ENCODE measurements at regions not wholly inside any gene's neighbourhood (a gene's known extent, or its start where the extent isn't known, plus 50 kb on each side); places are given as distances from the start of the nearest gene placed in this dataset.
"Not testable (repeated sequence)": the region's sequence is repeated elsewhere in the genome, so short reads cannot be mapped to it uniquely, and the experiment has no call there.

DNA sequence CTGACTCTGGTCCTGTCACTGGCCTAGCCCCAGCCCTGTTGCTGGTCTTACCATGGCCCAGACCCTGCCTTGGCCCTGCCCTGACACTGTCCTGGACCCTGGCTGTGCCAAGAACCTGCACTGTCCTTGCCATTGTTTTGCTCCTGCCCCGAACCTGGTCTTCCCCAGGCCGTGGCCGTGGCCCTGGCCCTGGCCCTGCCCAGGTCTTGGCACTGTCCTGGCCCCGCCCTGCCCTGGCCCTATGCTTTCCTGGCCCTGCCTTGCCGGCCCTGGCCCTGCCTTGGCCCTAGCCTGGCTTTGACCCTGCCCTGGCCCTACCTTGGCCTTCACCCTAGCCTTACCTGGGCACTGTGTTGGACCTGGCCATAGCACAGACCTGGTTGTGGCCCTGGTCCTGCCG is 332.5 kb upstream of the PLGLB1 start:
- in situ Hi-C loops (cut with HindIII; ENCODE audit: low pct_unique_long_range_greater_than_20kb, low sequenced_read_pairs); DNase-seq (ENCODE audit: low read depth, low spot score): not testable (repeated sequence)

DNA sequence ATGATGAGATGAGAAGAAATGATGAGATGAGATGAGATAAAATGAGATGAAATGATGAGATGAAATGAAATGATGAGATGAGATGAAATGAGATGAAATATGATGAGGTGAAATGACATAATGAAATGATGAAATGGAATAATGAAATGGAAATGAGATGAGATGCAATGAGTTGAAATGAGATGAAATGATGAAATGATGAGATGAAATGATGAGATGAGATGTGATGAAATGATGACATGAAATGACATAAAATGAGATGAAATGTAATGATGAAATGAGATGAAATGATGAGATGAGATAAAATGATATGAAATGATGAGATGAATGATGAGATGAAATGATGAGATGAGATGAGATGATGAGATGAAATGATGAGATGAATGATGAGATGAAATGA is 338.6 kb upstream of the PLGLB1 start:
- in situ Hi-C loops (cut with HindIII; ENCODE audit: low pct_unique_long_range_greater_than_20kb, low sequenced_read_pairs): not testable (repeated sequence)

GRCh38 chr2:87360927-87361326 is 339.3 kb upstream of the PLGLB1 start:
- DNase-seq (ENCODE audit: low read depth, low spot score); in situ Hi-C loops (cut with HindIII; ENCODE audit: low pct_unique_long_range_greater_than_20kb, low sequenced_read_pairs): not testable (repeated sequence)

More for the DNA sequence above, 338.6 kb upstream of the PLGLB1 start:
- not testable (repeated sequence) for DNase-seq (ENCODE audit: low read depth, low spot score)

DNA sequence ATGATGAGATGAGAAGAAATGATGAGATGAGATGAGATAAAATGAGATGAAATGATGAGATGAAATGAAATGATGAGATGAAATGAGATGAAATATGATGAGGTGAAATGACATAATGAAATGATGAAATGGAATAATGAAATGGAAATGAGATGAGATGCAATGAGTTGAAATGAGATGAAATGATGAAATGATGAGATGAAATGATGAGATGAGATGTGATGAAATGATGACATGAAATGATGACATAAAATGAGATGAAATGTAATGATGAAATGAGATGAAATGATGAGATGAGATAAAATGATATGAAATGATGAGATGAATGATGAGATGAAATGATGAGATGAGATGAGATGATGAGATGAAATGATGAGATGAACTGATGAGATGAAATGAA is 340.2 kb upstream of the PLGLB1 start:
- DNase-seq (ENCODE audit: low read depth, low spot score); in situ Hi-C loops (cut with HindIII; ENCODE audit: low pct_unique_long_range_greater_than_20kb, low sequenced_read_pairs): not testable (repeated sequence)

- DNase-seq (ENCODE audit: low read depth, low spot score); in situ Hi-C loops (cut with HindIII; ENCODE audit: low pct_unique_long_range_greater_than_20kb, low sequenced_read_pairs): not testable (repeated sequence)
These were observed 342.7 kb upstream of the PLGLB1 start for GRCh38 chr2:87364379-87364778.

DNA sequence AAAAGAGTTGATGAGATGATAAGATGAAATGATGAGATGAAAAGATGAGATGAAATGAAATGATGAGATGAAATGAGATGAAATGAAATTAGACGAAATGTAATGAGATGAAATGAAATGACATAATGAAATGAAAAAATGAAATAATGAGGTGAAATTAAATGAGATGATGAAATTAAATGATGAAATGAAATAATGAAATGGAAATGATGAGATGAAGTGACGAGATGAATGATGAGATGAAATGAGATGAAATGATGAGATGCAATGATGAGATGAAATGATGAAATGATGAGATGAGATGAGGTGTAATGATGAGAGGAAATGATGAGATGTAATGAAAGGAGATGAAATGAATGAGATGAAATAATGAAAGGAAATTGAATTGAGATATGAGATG is 343.4 kb upstream of the PLGLB1 start:
- DNase-seq (ENCODE audit: low read depth, low spot score); in situ Hi-C loops (cut with HindIII; ENCODE audit: low pct_unique_long_range_greater_than_20kb, low sequenced_read_pairs): not testable (repeated sequence)

- in situ Hi-C loops (cut with HindIII; ENCODE audit: low pct_unique_long_range_greater_than_20kb, low sequenced_read_pairs); DNase-seq (ENCODE audit: low read depth, low spot score): not testable (repeated sequence)
These were observed 361.8 kb upstream of the PLGLB2 start for GRCh38 chr2:87386063-87386560.

DNA sequence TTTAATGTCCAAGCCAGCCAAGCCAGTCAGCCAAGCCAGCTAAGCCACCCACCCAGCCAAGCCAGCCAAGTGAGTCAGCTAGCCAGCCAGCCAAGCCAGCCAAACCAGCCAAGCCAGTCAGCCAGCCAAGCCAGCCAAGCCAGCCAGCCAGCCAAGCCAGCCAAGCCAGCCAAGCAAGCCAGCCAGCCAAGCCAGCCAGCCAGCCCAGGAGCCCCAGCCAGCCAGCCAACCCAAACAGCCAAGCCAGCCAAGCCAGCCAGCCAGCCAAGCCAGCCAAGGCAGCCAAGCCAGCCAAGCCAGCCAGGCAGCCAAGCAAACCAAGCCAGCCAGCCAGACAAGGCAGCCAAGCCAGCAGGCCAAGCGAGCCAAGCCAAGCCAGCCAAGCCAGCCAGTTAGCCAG is 352.1 kb upstream of the PLGLB2 start:
- in situ Hi-C loops (cut with HindIII; ENCODE audit: low pct_unique_long_range_greater_than_20kb, low sequenced_read_pairs); DNase-seq (ENCODE audit: low read depth, low spot score): not testable (repeated sequence)

- in situ Hi-C loops (cut with HindIII; ENCODE audit: low pct_unique_long_range_greater_than_20kb, low sequenced_read_pairs); DNase-seq (ENCODE audit: low read depth, low spot score): not testable (repeated sequence)
These were observed 351.2 kb upstream of the PLGLB2 start for GRCh38 chr2:87396551-87397265.

DNA sequence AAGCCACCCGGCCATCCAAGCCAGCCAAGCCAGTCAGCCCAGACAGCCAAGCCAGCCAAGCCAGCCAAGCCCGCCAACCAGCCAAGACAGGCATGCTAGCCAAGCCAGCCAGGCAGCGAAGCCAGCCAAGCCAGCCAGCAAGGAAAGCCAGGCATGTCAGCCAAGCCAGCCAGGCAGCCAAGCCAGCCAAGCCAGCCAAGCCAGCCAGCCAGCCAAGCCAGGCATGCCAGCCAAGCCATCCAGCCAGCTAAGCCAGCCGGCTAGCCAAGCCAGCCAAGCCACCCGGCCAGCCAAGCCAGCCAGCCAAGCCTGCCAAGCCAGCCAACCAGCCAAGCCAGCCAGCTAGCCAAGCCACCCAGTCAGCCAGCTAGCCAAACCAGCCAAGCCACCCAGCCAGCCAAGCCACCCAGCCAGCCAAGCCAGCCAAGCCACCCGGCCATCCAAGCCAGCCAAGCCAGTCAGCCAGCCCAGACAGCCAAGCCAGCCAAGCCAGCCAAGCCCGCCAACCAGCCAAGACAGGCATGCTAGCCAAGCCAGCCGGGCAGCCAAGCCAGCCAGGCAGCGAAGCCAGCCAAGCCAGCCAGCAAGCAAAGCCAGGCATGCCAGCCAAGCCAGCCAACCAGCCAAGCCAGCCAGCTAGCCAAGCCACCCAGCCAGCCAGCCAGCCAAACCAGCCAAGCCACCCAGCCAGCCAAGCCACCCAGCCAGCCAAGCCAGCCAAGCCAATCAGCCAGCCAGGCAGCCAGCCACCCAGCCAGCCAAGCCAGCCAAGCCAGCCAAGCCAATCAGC is 350.4 kb upstream of the PLGLB2 start:
- DNase-seq (ENCODE audit: low read depth, low spot score); in situ Hi-C loops (cut with HindIII; ENCODE audit: low pct_unique_long_range_greater_than_20kb, low sequenced_read_pairs): not testable (repeated sequence)

DNA sequence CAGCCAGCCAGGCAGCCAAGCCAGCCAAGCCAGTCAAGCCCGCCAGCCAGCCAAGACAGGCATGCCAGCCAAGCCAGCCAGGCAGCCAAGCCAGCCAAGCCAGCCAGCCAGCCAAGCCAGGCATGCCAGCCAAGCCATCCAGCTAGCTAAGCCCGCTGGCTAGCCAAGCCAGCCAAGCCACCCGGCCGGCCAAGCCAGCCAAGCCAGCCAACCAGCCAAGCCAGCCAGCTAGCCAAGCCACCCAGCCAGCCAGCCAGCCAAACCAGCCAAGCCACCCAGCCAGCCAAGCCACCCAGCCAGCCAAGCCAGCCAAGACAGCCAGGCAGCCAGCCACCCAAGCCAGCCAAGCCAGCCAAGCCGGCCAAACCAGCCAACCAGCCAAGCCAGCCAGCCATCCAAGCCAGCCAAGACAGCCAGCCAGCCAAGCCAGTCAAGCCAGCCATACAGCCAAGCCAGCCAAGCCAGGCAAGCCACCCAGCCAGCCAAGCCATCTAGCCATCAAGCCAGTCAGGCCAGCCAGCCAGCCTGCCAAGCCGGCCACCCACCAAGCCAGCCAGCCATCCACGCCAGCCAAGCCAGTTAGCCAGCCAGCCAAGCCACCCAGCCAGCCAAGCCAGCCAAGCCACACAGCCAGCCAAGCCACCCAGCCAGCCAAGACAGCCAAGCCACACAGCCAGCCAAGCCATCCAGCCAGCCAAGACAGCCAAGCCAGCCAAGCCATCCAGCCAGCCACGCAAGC is 349.2 kb upstream of the PLGLB2 start:
- DNase-seq (ENCODE audit: low read depth, low spot score); in situ Hi-C loops (cut with HindIII; ENCODE audit: low pct_unique_long_range_greater_than_20kb, low sequenced_read_pairs): not testable (repeated sequence)

DNA sequence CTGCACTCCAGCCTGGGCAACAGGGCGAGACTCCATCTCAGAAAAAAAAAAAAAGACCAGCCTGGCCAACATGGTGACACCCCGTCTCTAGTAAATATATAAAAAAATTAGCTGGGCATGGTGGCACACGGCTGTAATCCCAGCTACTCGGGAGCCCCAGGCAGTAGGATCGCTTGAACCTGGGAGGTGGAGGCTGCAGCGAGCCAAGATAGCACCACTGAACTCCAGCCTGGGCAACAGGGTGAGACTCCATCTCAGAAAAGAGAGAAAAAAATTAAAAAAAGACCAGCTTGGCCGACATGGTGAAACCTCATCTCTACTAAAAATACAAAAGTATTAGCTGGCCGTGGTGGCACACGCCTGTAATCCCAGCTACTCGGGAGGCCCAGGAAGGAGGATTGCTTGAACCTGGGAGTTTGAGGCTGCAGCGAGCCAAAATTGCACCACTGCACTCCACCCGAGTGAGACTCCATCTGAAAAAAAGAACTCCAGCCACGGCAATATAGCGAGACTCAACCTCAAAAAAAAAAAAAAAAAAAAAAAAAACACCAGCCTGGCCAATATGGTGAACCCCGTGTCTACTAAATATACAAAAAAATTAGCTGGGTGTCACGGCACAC is 346.1 kb upstream of the PLGLB2 start:
- DNase-seq (ENCODE audit: low read depth, low spot score): no peak
- in situ Hi-C loops (cut with HindIII; ENCODE audit: low pct_unique_long_range_greater_than_20kb, low sequenced_read_pairs): no loop called here

DNA sequence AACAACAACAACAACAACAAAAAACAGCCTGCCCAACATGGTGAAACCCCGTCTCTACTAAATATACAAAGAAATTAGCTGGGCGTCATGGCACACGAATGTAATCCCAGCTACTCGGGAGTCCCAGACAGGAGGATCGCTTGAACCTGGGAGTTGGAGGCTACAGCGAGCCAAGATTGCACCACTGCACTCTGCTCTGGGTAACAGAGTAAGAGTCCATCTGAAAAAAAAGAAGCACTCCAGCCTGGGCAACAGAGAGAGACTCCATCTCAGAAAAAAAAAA is 344.1 kb upstream of the PLGLB2 start:
- DNase-seq (ENCODE audit: low read depth, low spot score): no peak
- in situ Hi-C loops (cut with HindIII; ENCODE audit: low pct_unique_long_range_greater_than_20kb, low sequenced_read_pairs): no loop called here

DNA sequence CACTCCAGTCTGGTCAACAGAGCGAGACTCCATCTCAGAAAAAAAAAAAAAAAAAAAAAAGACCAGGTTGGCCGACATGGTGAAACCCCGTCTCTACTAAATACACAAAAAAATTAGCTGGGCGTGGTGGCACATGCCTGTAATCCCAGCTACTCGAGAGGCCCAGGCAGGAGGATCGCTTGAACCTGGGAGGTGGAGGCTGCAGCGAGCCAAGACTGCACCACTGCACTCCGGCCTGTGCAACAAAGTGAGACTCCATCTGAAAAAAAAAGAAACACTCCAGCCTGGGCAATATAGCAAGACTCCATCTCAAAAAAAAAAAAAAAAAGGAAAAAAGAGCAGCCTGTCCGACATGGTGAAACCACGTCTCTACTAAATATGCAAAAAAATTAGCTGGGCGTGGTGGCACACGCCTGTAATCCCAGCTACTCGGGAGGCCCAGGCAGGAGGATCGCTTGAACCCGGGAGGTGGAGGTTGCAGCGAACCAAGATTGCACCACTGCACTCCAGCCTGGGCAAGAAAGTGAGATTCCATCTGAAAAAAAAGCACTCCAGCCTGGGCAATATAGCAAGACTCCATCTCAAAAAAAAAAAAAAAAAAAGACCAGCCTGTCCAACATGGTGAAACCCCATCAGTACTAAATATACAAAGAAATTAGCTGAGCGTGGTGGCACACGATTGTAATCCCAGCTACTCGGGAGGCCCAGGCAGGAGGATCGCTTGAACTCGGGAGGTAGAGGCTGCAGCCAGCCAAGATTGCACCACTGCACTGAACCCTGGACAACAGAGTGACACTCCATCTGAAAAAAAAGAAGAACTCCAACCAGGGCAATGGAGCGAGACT is 343.3 kb upstream of the PLGLB2 start:
- DNase-seq (ENCODE audit: low read depth, low spot score); in situ Hi-C loops (cut with HindIII; ENCODE audit: low pct_unique_long_range_greater_than_20kb, low sequenced_read_pairs): not testable (repeated sequence)

GRCh38 chr2:87405531-87406216 is 342.2 kb upstream of the PLGLB2 start:
- in situ Hi-C loops (cut with HindIII; ENCODE audit: low pct_unique_long_range_greater_than_20kb, low sequenced_read_pairs): not testable (repeated sequence)

GRCh38 chr2:87406406-87407175 is 341.3 kb upstream of the PLGLB2 start:
- DNase-seq (ENCODE audit: low read depth, low spot score); in situ Hi-C loops (cut with HindIII; ENCODE audit: low pct_unique_long_range_greater_than_20kb, low sequenced_read_pairs): not testable (repeated sequence)

More at GRCh38 chr2:87405531-87406216, 342.2 kb upstream of the PLGLB2 start:
- not testable (repeated sequence) for DNase-seq (ENCODE audit: low read depth, low spot score)

All from SK-MEL-5 (cell line).